Activated naive CD8-positive, alpha-beta T cell treated with anti-CD3 and anti-CD28 coated beads for 36 hours (primary cell): ENCODE measurements at regions not wholly inside any gene's neighbourhood (a gene's known extent, or its start where the extent isn't known, plus 50 kb on each side); places are given as distances from the start of the nearest gene placed in this dataset.
"Not testable (repeated sequence)": the region's sequence is repeated elsewhere in the genome, so short reads cannot be mapped to it uniquely, and the experiment has no call there.

Source experiments
- DNase-seq: peaks from one replicate; pipeline ENCODE4 v3.0.0; 2021
- H3K27ac Mint-ChIP-seq: one replicate; pipeline ENCODE4 v1.8.0; 2022; ENCODE audit warnings: mild to moderate bottlenecking, moderate library complexity, mixed read lengths
- H3K27me3 Mint-ChIP-seq: one replicate; pipeline ENCODE4 v1.8.0; 2022; ENCODE audit warnings: mild to moderate bottlenecking, mixed read lengths
- H3K36me3 Mint-ChIP-seq: one replicate; pipeline ENCODE4 v1.8.0; 2021; ENCODE audit warnings: mild to moderate bottlenecking, mixed read lengths
- H3K4me1 Mint-ChIP-seq: one replicate; pipeline ENCODE4 v1.8.0; 2021; ENCODE audit warnings: mixed read lengths
- H3K4me3 Mint-ChIP-seq: one replicate; pipeline ENCODE4 v1.8.0; 2022; ENCODE audit warnings: mild to moderate bottlenecking, moderate library complexity, mixed read lengths
- H3K9me3 Mint-ChIP-seq: one replicate; pipeline ENCODE4 v1.8.0; 2022; ENCODE audit warnings: mixed read lengths

DNA sequence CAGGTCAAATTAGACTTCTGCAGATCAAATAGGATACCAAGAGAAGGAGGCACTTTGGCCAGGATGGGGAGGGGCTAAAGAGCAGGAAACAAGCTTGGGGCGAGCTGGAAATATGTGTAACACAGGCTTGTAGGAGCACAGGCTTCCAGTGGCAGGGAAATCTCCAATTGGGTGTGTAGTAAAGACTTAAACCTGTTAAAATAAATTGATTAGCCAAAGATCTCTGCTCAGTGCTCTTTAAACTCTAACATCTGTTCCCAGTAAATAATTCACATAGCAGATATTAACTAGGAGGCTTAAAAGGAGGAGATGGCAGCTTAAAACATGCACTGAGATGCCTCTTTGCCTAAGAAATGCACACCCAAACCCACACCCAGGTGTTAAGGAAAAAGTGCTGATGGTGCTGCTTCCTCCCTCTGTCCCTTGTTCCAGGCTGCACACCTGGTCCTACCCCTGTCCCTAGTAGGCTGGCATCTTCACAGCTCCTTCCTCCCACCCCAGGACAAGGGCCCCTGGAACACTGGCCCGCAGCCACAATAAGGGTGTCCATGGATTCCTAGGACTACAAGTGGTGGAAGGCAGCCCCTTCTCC lies 93.5 kb upstream of the MLN start:
- H3K4me1 Mint-ChIP-seq: peaks cover 41% of the 10 kb centered on the region
- H3K9me3 Mint-ChIP-seq: no peaks in the 10 kb centered on the region
- no peak overlapping the region for H3K27ac Mint-ChIP-seq
- no peak for DNase-seq
- H3K36me3 Mint-ChIP-seq: no peaks in the 10 kb centered on the region
- H3K4me3 Mint-ChIP-seq: no peak overlapping the region
- H3K27me3 Mint-ChIP-seq: peaks cover 4% of the 10 kb centered on the region

DNA sequence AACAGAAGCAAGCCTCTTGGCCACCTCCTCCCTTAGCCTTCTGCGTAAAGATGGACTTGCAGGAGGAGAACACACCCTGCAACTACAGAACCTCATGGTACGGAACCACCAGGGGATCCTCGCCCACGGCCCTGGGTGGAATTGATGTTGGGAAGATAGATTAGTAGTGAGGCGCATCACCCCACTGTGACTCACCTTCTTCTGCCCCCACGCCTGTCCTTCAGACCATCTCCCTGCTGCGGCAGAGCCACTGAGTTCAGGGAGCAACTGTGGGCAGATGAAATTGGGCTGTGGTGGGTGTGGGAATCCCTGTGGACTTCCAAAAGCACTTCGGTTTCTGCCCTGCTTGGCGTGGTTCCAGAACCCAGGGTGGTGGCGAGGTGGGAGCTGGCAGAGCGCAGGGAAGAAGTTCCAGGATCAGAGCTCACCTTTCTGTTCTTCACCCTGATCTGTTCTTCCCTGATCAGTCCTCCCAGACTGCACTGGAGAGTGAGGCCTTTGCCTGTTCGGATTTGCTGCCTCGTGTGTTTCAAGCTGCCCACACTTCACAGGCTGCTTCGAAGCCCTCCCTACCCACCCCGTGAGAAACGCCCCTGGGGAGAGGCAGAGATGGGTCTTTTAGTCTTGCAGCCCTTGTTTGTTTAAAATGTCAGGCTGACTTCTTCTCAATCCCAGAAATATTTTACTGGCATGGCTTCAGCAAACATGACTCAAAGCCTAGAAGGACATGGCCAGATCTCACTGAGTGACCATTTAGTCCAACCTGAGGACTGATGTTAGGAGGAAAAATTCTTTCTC lies 92.8 kb upstream of the MLN start:
- H3K4me1 Mint-ChIP-seq: peaks cover 41% of the 10 kb centered on the region
- H3K4me3 Mint-ChIP-seq: no peak overlapping the region
- no peaks in the 10 kb centered on the region for H3K36me3 Mint-ChIP-seq
- peak overlapping the region; percentile 16 for H3K27ac Mint-ChIP-seq
- peak; percentile 11 for DNase-seq
- H3K9me3 Mint-ChIP-seq: no peaks in the 10 kb centered on the region
- H3K27me3 Mint-ChIP-seq: peaks cover 4% of the 10 kb centered on the region

DNA sequence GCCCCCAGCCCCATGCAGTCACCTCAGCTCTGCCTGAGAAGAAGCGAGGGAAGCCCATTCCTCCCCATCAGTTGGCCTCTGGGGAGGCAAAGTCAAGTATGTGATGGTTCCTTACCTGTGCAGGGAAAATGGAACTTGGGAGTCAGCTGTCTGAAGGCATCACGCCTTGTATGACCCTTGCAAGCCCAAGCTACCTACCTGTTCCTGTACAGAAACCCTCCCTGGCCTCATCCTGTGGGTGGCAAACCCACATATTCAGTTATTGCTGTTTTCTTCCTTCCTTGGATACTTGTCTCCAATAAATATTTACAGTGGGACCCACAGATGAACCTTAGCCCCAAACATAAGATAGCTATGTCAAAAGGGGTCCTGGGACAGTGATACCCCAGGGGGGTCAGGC lies 92.2 kb upstream of the MLN start:
- peaks cover 41% of the 10 kb centered on the region for H3K4me1 Mint-ChIP-seq
- peak overlapping the region; percentile 16 for H3K27ac Mint-ChIP-seq
- DNase-seq: no peak
- peaks cover 4% of the 10 kb centered on the region for H3K27me3 Mint-ChIP-seq
- H3K36me3 Mint-ChIP-seq: no peaks in the 10 kb centered on the region
- H3K9me3 Mint-ChIP-seq: no peaks in the 10 kb centered on the region
- H3K4me3 Mint-ChIP-seq: no peak overlapping the region

DNA sequence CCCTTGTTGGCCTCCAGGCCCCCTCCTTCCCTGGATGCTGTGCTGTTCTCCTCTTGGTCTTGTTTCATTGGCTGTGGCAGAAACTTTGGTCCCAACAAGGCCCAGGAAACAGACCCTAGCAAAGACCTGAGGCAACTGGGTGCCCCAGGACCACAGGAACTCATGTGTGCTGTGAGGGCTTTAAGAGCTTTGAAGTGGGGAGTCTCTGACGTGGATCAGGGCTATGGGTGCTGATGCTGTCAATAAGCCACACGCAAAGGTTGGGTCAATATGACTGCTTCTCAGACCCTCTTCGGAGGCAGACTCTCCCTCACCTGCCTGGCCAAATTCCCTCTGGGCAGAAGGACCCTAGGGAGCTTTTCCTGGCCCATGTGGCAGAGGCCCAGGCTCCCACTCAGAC lies 91.5 kb upstream of the MLN start:
- H3K4me3 Mint-ChIP-seq: peak overlapping the region; percentile 50
- H3K36me3 Mint-ChIP-seq: no peaks in the 10 kb centered on the region
- H3K27ac Mint-ChIP-seq: peak overlapping the region; percentile 47
- peaks cover 4% of the 10 kb centered on the region for H3K27me3 Mint-ChIP-seq
- DNase-seq: peak; percentile 49
- H3K9me3 Mint-ChIP-seq: no peaks in the 10 kb centered on the region
- peaks cover 41% of the 10 kb centered on the region for H3K4me1 Mint-ChIP-seq

DNA sequence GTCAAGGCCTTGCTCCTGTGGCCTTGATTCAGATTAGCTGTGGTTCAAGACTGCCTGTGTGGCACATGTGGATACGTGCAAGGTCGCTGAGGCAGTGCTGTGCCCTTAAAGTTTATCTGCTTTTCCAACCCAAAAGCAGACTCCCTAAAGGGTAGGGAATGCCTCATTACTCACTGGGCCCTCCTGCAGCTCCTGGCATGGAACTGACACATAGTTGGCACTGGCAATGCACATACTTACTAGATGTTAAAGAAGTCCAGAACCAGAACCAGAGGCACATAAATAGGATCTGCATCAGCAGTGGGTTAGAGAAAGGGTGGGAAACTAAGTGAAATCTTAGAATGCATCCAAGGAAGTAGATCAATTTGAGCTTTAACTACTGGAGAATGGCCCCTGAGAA lies 90.6 kb upstream of the MLN start:
- Mint-ChIP-seq H3K4me3 (no peak overlapping the region), H3K27ac (no peak overlapping the region), H3K36me3 (no peaks in the 10 kb centered on the region), H3K9me3 (no peaks in the 10 kb centered on the region), H3K4me1 (peaks cover 41% of the 10 kb centered on the region), H3K27me3 (peaks cover 4% of the 10 kb centered on the region)
- DNase-seq: no peak

DNA sequence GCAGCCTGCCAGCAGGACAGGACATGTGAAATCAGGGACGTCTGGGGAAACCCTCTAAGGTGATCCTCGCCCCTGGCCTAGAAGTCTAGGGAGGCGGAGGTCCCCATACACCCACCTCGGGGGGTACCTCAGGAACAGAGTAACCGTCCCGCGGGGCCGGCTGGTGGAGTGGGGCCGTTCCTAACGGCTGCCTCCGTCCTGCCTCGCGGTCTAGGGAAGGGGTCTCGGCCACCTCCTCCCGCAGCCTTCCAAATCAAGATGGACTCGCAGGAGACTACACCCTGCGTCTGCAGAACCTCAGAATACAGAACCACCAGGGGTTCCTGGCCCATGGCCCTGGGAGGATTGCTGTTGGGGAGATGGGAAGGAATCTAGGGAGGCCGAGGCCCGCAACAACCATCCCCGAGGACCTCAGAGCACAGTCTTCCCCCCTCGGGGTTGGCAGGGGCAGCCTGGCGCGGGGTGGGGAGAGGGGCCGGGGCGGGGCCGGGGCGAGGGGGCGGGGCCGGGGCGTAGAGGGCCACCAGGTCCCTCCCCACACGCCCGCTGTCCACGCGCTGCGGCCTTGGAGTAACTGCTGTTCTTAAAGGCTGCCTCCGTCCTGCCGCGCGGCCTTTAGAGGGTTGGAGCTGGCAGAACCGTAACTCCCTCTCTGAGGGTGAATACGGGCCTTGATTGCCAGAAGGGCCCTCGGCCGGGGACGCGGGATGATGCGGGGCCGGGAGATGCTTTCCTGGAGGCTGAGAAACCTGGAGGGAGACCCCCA lies 89.0 kb upstream of the MLN start:
- Mint-ChIP-seq H3K27me3 (peaks cover 4% of the 10 kb centered on the region), H3K27ac (no peak overlapping the region), H3K9me3 (no peaks in the 10 kb centered on the region), H3K4me1 (peaks cover 38% of the 10 kb centered on the region), H3K36me3 (no peaks in the 10 kb centered on the region), H3K4me3 (no peak overlapping the region)
- no peak for DNase-seq

DNA sequence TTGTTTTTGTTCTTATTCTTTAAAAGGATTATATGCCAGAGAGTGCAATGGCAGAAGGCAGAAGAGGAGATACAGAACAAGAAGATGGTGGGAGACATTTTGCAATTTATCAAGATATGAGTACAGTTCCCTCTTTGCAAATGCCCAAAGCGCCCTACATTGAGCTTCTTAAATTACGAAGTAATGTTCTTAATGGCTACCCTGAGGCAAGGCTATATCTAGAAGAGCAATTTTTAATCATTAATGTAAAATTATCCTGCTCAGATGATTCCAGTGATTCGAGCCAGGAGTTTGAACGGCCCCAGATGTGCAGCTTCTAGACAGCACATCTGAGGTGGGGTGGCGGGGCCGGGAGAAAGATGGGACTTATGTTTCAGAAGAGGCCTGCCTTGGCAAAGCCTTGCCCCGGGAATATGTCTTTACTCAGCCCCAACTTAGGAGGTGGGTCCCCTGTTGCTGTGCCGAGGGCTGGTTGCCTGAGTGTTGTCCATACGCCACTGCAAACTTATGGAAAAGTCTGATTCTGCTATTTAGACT lies 84.9 kb upstream of the MLN start:
- no peak for DNase-seq
- Mint-ChIP-seq H3K4me3 (no peak overlapping the region), H3K9me3 (no peaks in the 10 kb centered on the region), H3K27me3 (peaks cover 4% of the 10 kb centered on the region), H3K36me3 (no peaks in the 10 kb centered on the region), H3K4me1 (peaks cover 13% of the 10 kb centered on the region), H3K27ac (no peak overlapping the region)

DNA sequence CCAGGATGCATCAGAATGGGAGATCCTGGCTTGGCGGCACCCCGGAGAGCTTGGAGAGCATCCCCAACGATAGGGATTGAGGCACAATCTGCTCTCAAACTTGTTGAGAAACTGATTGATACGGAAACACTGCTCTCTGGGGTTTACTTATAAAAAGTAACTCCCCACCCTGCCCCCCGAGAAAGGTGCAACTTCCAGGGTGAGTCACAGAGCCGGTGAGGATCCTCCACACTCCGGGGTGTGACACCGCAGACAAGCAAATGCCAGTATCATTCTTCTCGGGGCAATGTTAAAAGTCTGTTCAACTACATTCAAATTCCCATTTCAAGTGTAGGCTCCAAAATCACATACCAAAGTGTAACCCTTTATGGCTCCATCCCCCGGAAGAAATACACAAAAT lies 84.4 kb upstream of the MLN start:
- Mint-ChIP-seq H3K9me3 (no peaks in the 10 kb centered on the region), H3K27me3 (no peaks in the 10 kb centered on the region), H3K4me3 (no peak overlapping the region), H3K36me3 (no peaks in the 10 kb centered on the region), H3K27ac (no peak overlapping the region), H3K4me1 (peaks cover 10% of the 10 kb centered on the region)
- no peak for DNase-seq

DNA sequence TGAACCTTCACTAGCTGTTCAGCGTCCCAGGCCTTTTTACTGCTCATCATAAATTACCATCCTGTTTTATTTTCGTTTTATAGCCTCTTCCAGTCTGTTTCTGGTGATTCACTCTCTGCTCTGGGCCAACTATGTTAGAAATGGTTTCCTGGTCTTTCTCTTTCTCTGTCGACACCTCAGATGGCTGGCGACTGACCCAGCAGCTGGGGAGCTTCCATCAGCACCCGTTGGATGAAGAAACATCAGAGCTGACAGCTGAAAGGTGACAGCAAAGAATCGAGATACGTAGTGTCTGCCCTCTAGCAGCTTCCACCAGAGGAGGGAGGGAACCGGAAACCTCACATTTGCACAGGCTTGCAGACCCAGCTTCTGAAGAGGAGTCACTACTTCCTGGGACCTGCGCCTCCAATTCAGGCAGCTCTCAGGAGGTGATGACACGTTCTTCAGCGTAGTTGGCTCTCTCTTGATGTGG lies 82.9 kb upstream of the MLN start:
- Mint-ChIP-seq H3K27ac (peak overlapping the region; percentile 39), H3K9me3 (no peaks in the 10 kb centered on the region), H3K4me1 (peaks cover 10% of the 10 kb centered on the region), H3K27me3 (no peaks in the 10 kb centered on the region), H3K4me3 (no peak overlapping the region), H3K36me3 (no peaks in the 10 kb centered on the region)
- no peak for DNase-seq

DNA sequence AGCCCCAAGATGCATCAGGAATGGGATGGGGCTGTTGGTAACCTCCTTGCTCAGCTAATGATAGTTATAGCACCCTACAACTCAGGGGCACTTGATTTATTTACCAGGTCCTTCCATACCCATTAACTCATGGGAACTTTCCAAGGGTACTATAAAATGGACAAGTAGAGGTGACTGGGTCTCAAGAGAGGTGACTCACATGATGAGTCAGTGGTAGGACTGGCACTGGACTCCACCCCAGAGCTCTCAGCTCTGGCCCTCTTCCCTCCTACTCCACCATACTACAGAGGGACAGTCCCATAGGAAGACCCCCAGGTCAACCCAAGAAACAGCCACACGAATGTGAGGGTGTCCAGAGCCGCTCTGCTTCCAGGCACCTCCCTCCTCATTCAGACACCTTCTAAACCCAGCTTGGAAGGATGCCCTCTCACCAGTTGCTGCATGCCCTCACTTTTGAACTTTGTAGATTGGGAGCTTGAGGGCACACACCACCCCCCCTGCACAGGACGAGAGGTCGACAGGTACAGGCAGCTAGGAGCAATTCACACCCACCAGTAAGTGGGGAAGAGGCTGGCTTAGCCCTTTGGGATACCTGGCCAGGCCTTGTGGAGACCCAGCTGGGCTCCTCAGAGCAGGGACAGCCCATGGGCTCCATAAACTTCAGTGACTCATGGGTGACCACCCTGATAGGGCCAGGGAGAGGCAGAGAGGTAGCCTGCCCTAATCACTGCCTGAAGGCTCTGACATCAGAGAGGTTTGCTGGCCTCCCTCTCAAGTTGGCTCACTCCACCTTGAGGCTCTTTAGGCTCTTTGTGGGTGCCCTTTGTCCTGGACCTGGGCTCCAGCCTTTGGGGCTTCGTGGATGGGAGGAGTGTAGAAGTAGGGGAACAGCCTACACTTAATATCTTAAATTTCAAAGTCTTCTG lies 81.6 kb upstream of the MLN start:
- no peak for DNase-seq
- Mint-ChIP-seq H3K4me1 (peaks cover 10% of the 10 kb centered on the region), H3K27ac (no peak overlapping the region), H3K36me3 (no peaks in the 10 kb centered on the region), H3K9me3 (no peaks in the 10 kb centered on the region), H3K4me3 (no peak overlapping the region), H3K27me3 (no peaks in the 10 kb centered on the region)

DNA sequence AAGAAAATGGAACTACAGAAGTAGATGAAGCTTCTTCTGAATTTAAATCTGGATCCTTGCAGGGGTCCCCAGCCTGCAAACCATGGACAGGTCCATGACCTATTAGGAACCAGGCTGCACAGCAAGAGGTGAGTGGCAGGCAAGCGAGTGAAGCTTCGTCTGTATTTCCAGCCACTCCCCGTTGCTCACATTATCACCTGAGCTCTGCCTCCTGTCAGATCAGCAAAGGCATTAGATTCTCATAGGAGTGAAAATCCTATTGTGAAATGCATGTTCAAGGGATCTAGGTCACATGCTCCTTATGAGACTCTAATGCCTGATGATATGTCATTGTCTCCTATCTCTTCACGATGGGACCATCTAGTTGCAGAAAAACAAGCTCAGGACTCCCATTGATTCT lies 79.8 kb upstream of the MLN start:
- not testable (repeated sequence) for H3K36me3 Mint-ChIP-seq, DNase-seq, H3K4me3 Mint-ChIP-seq, H3K4me1 Mint-ChIP-seq, H3K9me3 Mint-ChIP-seq, H3K27me3 Mint-ChIP-seq, H3K27ac Mint-ChIP-seq

DNA sequence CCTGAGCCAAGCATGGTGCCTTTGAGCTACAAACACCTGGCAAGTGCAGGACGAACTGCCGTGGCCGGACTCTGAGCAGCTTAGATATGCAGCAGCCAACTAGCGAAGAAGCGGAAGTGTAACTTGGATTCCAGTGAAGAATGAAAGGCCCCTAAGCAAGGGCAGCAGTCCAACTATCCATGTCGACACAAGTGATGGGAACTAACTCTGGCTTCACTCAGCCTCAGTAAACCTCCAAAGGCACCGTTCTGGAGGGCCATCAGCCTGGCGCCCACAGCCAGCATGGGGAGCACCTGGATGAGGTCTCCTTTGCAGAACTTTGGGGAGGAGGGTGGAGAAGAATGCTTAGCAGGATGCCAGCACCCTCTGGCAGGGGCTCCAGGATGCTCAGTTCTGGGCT lies 78.4 kb upstream of the MLN start:
- Mint-ChIP-seq H3K27me3 (no peaks in the 10 kb centered on the region), H3K36me3 (no peaks in the 10 kb centered on the region), H3K27ac (no peak overlapping the region), H3K4me3 (no peak overlapping the region), H3K4me1 (peaks cover 8% of the 10 kb centered on the region), H3K9me3 (no peaks in the 10 kb centered on the region)
- no peak for DNase-seq

DNA sequence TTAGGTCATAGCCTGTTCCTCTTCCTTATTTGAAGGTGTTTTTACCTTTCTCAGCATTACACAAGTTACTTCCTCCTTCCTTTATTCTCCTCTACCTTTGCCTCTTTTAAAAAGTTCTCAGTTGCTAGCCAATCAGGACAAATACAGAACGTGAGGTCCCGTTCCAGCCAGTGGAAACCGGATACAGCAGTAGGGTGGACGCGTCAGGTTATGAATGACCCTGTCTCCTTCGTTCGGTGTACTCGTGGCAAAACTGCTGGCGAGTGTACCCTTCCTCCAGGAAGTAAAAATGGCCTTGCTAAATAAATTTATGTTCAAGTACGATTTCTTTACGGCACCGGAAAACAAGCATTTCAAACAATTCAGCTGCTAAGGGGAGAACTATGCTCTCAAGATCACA lies 77.0 kb upstream of the MLN start:
- no peak overlapping the region for H3K4me3 Mint-ChIP-seq
- no peaks in the 10 kb centered on the region for H3K4me1 Mint-ChIP-seq
- H3K27me3 Mint-ChIP-seq: no peaks in the 10 kb centered on the region
- no peaks in the 10 kb centered on the region for H3K36me3 Mint-ChIP-seq
- H3K9me3 Mint-ChIP-seq: no peaks in the 10 kb centered on the region
- DNase-seq: no peak
- no peak overlapping the region for H3K27ac Mint-ChIP-seq

DNA sequence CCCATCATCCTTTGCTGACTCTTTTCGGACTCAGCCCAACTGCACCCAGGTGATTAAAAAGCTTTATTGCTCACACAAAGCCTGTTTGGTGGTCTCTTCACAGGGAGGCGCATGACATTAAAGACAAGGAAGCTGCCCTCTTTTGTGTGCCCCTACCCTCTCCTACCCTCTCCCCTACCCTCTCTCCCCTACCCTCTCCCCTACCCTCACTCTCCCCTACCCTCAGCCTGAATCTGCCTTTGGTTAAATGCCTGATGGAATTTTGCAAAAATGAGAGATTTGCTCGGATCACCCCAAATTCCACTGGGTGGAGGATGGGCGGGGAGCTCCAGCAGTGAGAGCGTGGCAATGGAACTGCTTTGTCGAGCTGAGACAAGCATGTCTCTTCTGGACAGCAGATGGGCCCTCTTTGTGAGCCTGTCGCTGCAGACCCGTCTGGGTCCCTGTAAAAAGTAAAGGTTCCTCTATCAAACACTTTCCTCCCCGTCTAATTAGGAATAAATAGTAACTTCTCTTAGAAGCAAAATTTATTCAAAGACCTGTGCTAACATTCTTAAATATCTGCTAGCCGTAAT lies 76.4 kb upstream of the MLN start:
- H3K36me3 Mint-ChIP-seq: no peaks in the 10 kb centered on the region
- H3K27ac Mint-ChIP-seq: no peak overlapping the region
- no peak for DNase-seq
- H3K4me3 Mint-ChIP-seq: no peak overlapping the region
- H3K4me1 Mint-ChIP-seq: no peaks in the 10 kb centered on the region
- H3K9me3 Mint-ChIP-seq: no peaks in the 10 kb centered on the region
- no peaks in the 10 kb centered on the region for H3K27me3 Mint-ChIP-seq
